ENCODE measurements at regions not wholly inside any gene's neighbourhood (a gene's known extent, or its start where the extent isn't known, plus 50 kb on each side); places are given as distances from the start of the nearest gene placed in this dataset.

GRCh38 chr10:3961082-3961481 is 176.1 kb upstream of the KLF6 start:
- TF ChIP-seq, protein P1, sequence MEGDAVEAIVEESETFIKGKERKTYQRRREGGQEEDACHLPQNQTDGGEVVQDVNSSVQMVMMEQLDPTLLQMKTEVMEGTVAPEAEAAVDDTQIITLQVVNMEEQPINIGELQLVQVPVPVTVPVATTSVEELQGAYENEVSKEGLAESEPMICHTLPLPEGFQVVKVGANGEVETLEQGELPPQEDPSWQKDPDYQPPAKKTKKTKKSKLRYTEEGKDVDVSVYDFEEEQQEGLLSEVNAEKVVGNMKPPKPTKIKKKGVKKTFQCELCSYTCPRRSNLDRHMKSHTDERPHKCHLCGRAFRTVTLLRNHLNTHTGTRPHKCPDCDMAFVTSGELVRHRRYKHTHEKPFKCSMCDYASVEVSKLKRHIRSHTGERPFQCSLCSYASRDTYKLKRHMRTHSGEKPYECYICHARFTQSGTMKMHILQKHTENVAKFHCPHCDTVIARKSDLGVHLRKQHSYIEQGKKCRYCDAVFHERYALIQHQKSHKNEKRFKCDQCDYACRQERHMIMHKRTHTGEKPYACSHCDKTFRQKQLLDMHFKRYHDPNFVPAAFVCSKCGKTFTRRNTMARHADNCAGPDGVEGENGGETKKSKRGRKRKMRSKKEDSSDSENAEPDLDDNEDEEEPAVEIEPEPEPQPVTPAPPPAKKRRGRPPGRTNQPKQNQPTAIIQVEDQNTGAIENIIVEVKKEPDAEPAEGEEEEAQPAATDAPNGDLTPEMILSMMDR (tag by site-specific recombination; IDR thresholded peaks at IDR 0.05): no peak
- TF ChIP-seq ZNF747 (tag by site-specific recombination; IDR thresholded peaks at IDR 0.05): no peak
- TF ChIP-seq ZNF184 (tag by site-specific recombination; IDR thresholded peaks at IDR 0.05): no peak
